NOMO-1 (cell line): ENCODE measurements at regions not wholly inside any gene's neighbourhood (a gene's known extent, or its start where the extent isn't known, plus 50 kb on each side); places are given as distances from the start of the nearest gene placed in this dataset.

Experiments used
- DNase-seq, 2 experiments: peaks; one replicate each; lab custom pipeline; 2025; ENCODE audit not compliant: unreplicated experiment in 2 of 2; lab: John Stamatoyannopoulos, UW

DNA sequence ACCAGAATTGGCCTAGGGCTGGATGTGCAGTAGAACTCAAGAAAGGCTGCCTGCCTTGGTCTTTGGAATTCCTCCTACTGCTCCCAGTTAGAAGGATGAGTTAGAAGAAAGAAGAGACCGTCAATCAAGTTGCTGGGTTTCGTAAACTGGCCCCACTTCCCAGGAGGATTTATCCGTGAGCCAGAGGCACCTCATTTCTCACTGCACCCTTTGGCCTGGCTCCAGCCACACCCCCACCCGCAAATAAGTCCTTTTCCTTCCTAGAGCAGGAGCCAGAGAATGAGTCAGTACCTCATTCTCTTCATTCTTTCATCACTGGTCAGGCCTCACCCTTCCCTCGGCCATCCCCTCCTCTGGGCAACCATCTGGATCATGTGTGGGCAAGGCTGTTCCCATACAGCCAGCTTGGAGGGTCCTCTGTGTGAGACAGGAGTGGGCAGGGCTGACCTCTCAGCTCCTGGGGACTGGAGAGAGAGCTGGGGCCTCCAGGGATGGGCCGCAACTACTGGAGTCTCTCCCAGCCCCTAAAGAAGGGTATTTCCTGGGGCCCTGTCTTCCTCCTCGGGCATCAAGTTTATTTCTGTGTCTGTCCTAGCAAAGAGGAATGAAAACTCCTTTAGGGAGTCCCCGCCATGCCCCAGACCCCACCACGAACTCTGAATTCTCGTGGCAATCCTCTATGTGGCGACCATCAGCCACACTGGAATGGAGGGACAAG is 87.2 kb upstream of the DUSP5 start:
- DNase-seq, result no peak

DNA sequence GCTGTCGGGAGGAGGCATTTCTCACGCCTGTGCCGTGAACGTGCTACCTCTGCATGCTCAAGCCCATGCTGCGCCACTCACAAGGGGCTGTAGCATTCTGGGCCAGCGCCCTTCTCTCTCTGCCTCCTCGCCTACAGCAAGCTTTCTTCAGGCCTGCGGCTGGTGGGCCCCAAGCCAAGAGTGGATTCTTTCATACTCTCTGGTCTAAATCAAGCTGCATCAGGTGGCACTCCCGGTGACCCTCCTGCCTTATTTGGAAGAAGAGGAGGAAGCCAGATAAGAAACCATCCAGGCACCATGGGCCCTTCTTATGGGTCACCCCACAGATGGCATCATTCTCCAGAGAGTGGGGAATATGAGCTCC is 86.7 kb upstream of the DUSP5 start:
- DNase-seq, result no peak

DNA sequence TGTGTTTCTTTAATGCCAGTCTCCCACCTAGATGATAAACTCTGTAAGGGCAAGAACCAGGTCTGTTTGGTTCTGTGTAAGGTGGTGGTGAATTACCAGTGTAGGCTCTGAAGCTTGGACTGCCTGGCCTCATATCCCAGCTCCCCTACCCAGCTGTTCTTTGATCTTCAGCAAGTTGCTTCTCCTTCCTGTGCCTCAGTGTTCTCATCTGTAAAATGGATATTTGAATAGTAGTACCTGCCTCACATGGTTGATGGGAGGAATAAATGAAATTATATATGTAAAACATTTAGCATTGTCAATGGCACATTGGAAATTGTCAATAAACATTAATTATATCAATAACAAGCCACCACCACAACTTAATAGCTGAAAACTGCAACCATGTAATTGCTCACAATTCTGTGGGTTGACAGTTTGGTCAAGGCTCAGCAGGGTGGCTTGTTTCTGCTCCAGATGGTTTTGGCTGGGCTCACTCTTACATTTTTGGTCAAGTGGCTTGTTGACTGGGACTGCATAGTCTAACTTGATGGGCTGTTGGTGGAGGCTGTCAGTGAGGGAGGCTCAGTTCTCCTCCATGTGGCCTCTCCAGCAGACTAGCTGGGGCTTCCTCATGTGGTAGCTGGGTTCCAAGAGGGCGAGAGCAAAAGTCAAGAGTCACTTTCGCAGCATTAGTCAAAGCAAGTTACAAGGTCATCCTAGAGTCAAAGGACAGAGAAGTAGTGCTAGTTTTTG is 84.5 kb upstream of the DUSP5 start:
- DNase-seq, result no peak

GRCh38 chr10:110413903-110414547 is 83.7 kb upstream of the DUSP5 start:
- peak in 1 of 2 experiments; percentile 48 for DNase-seq

- peak; percentile 53 to 74 for DNase-seq
These were observed 83.0 kb upstream of the DUSP5 start for GRCh38 chr10:110414548-110415309.

GRCh38 chr10:110415809-110416208 is 81.9 kb upstream of the DUSP5 start:
- no peak for DNase-seq

DNA sequence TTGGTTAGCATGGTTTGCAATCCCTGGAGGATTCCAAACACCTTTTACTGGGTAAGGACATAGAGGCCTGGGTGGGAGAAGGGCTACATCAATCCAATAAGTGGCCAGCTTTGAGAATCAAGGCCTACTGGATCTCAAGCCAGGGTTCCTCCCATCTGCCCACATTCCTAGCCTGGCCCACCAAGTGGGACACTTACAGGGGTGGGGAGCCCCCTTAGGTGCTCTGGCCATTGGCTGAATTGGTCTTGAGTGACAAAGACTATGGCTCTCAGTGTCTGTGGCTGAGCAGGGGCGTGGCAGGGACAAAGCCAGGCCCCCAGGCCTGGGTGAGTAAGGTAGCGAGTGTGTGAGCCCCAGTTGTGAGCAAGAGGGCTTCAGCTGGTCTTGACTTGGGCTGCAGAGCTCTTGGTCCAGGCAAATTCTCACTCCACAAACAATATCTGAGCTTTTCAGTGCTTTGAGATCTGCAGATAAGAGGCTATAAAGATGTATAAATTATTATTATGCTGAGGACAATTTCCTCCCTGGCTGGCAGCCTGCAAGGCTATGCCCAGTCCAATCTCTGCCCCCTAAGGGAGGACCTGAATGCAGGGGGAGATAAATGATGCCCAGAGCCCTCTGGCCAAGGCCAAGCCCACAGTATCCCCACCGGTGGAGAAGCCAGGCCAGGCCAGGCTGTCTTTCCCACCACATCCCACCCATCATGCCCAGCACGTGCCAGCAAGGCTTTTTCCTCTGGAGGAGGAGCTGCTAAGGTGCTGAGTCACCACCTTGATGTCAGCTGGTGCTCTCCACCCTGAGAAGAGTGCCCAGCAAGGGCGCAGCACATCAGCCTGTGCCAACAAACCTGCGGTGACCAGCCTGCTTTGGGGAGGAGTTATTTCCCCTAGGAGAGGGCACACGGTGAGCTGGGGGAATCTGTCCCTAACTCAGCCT is 80.7 kb upstream of the DUSP5 start:
- no peak for DNase-seq

DNA sequence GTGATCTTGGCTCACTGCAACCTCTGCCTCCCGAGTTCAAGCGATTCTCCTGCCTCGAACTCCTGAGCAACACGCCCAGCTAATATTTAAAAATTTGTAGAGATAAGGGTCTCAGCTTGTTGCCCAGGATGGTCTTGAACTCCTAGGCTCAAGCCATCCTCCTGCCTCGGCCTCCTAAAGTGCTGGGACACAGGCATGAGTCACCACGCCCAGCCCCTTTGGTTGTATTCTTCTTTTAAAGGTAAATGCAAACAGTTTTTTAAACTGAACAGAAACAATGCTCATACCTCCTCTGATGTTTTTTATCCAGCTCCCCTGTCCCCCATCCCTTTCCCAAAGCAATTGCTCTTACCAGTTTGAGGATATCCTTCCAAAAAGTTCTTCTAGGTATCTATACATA is 79.5 kb upstream of the DUSP5 start:
- DNase-seq, result no peak

- no peak for DNase-seq
These were observed 78.4 kb upstream of the DUSP5 start for GRCh38 chr10:110419265-110419664.

- DNase-seq, result peak; percentile 51 to 79
These were observed 77.1 kb upstream of the DUSP5 start for GRCh38 chr10:110420401-110421193.

- peak in 1 of 2 experiments; percentile 25 for DNase-seq
These were observed 76.1 kb upstream of the DUSP5 start for GRCh38 chr10:110421512-110422138.

GRCh38 chr10:110422548-110422947 is 75.2 kb upstream of the DUSP5 start:
- no peak for DNase-seq

DNA sequence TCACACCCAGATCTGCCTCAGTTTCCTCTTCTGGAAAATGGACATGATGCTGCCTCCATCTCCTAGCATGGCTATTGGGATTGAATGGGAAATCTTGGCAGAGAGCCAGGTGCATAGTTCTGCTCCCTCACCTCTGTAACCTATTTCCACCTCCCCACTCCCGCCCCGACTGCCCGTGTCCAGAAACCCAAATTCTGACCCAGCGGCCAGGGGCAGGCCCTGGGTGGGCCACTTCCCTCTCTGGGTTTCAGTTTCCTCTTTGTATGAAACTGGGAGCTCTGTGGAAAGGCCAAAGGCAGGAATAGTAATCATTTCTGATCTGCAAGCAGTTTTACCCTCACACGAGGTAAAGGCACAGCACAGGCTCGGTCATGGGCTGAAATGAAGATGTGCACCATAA is 74.1 kb upstream of the DUSP5 start:
- peak; percentile 34 to 45 for DNase-seq

GRCh38 chr10:110425684-110426293 is 71.9 kb upstream of the DUSP5 start:
- DNase-seq, result peak; percentile 42 to 77

DNA sequence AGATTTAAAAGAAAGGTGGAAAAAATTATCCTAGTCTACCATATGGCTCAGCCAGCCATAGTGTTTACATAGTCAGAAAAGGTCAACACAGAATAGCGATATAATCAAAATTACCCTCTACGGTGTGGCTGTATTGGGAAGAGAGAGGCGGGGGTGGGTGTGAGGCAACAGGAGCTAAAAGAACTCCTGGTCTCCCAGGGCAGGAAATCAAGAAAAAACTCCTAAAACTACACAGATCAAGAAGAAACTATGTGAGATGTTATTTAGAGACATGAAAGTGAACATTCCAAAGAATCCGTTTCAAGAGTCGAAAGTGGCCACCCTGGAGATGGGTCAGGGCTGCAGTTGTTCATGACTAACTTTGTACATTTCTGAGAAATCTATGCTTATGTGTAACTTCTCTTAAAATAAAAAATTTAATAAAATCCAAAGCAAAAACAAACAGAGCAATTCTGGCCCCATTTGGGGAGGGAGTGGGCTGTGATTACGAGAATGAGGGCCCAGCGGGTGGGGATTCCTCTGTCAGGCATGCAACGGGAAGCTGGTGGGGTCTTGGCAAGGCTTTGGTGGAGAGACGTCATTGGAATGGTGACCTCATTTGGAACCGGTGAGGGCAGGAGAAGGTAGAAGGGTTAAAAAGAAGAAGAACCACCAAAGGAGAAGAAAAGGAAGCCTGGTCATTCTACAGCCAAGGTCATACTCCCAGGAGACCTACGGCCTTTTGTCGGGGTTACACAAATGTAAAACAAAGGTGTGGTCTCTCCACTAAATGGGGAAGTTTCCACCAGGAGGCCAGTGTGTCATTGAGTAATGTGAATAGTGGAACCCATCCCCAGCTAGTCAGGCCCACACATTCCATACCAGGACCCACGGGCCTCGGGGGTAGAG is 71.2 kb upstream of the DUSP5 start:
- peak in 1 of 2 experiments; percentile 16 for DNase-seq

DNA sequence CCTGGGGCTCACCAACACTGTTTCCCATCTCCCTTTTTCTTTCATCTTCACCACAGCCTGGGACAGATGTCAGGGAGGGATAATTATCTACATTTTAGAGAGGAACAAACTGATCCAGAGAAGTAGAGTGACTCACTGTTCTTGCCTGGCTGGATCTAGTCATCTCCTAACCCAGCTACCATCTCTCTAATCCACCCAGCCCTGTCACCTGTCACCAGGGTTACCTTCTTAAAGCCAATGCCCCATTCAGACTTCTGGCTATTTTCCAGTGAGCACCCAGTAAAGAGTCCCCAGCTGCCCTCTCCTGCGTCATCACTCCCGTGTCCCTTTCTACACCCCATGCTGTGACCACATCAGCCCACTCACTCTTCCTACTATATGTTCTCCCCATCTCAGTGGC is 68.4 kb upstream of the DUSP5 start:
- DNase-seq, result no peak
